Kidney epithelial cell (primary cell): ENCODE measurements at regions not wholly inside any gene's neighbourhood (a gene's known extent, or its start where the extent isn't known, plus 50 kb on each side); places are given as distances from the start of the nearest gene placed in this dataset.

ENCODE experiments used
- DNase-seq: peaks from one replicate; pipeline ENCODE4 v3.0.0-alpha.2; 2010; ENCODE audit warnings: low read depth
- H3K27me3 ChIP-seq: 2 replicates; pipeline ENCODE4 v1.6.0; 2011; ENCODE audit warnings: low read length; ENCODE audit not compliant: control insufficient read depth, insufficient read depth
- H3K36me3 ChIP-seq: 2 replicates; pipeline ENCODE4 v1.5.1; 2011; ENCODE audit warnings: low read length; ENCODE audit not compliant: control insufficient read depth, insufficient read depth
- H3K4me3 ChIP-seq: 2 replicates; pipeline ENCODE4 v1.5.1; 2011; ENCODE audit warnings: low read depth, mild to moderate bottlenecking, control low read depth, low read length
- TF ChIP-seq, protein P1 (sequence below): IDR thresholded peaks from 2 replicates; pipeline ENCODE4 v1.5.1; 2011; ENCODE audit warnings: mild to moderate bottlenecking, moderate library complexity, low read length, control low read depth, inconsistent platforms; ENCODE audit not compliant: insufficient read depth, poor library complexity, severe bottlenecking

DNA sequence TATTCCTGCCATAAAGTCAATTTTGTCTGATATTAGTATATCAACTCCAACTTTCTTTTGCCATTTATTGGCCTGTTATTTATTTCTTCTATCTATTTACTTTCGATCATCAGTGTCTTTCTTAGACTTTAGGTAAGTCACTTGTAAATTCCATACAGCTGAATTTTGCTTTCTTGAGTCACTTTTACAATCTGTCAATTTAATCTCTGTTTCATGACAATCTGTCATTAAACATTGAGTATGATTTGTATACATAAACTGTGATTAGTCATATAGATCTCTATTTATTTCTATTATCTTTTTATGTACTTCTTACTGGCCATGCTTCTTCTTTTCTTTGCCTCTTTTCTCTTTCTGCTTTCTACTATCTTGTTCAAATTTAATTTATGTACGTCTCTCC is 160.1 kb downstream of the TMA16 start:
- Histone ChIP-seq H3K36me3 (no peaks in the 10 kb centered on the region), H3K27me3 (no peaks in the 10 kb centered on the region), H3K4me3 (no peak overlapping the region)
- TF ChIP-seq, protein P1, sequence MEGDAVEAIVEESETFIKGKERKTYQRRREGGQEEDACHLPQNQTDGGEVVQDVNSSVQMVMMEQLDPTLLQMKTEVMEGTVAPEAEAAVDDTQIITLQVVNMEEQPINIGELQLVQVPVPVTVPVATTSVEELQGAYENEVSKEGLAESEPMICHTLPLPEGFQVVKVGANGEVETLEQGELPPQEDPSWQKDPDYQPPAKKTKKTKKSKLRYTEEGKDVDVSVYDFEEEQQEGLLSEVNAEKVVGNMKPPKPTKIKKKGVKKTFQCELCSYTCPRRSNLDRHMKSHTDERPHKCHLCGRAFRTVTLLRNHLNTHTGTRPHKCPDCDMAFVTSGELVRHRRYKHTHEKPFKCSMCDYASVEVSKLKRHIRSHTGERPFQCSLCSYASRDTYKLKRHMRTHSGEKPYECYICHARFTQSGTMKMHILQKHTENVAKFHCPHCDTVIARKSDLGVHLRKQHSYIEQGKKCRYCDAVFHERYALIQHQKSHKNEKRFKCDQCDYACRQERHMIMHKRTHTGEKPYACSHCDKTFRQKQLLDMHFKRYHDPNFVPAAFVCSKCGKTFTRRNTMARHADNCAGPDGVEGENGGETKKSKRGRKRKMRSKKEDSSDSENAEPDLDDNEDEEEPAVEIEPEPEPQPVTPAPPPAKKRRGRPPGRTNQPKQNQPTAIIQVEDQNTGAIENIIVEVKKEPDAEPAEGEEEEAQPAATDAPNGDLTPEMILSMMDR = no peak
- no peak for DNase-seq

DNA sequence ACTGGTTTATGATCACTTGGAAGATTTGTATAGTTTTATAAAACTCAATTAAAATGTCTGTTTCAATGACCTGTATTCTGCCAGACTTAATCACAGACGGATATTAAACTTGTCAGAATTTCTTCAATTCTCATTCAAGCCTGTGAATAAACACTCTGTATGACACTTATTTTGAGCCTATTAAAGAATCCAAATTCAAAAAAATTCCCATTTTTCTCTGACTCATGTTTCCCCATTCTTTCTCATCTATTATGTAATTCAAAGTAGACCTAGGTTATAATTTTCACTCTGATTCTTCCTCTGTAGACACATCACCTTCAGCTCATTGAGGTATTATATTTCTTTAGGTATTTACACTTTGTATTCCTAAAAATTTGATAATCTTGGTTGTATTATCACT is 166.1 kb downstream of the TMA16 start:
- TF ChIP-seq, protein P1 = no peak
- H3K36me3 ChIP-seq = no peaks in the 10 kb centered on the region
- no peaks in the 10 kb centered on the region for H3K27me3 ChIP-seq
- no peak for DNase-seq
- no peak overlapping the region for H3K4me3 ChIP-seq

DNA sequence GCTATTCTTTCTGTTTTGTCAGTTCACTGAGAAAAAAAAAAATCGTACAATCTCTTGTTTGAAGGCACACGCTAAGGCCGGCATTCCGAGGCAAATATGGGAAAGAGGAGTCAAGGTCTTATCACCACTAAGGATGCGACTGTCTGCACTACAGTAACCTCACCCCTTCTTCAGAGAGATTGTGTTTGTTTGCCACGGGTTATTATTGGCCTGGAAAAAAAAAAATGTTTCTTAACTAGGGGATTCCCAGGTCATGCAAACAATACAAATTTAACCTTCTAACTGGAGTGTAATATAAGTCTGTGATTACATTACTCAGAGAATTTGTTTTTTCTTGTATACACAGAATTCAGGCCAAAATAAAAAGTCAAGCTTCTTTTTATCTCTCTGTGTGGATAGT is 168.3 kb downstream of the TMA16 start:
- H3K27me3 ChIP-seq = no peaks in the 10 kb centered on the region
- no peak for DNase-seq
- TF ChIP-seq, protein P1 = no peak
- H3K4me3 ChIP-seq = no peak overlapping the region
- no peaks in the 10 kb centered on the region for H3K36me3 ChIP-seq

DNA sequence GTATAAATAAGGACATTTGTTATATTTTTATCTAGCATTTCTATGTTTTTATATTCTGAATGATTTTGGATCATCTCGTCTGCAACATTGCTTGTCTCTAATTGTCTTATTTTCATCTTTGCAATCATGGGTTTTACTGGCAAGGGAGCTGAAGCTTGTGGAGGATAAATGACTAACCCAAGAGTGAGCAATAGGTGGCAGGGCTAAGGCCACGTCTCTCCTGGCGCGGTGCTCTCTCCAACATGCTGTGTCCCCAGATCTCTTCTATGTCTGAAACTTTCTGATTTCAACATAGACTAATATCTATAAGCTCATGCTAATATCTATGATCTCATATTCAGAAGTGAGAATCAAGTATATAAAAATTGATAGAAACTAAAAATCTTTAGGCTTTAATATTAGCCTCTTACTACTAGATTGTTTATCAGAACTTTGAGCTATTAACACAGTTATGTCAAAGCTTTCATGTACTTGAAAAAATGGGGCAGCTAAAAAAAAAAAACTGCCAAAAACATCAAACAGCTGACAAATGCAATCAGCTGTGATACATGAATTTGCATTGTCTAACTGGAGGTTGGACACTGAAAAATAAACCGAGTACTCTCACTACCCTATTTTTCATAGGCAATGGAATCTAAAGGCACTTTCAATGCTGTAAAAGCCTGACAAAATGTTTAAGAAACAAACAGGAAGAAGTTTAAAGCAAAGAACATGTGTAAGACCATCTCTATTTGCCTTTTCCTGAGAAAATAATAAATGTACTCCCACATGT is 169.2 kb downstream of the TMA16 start:
- Histone ChIP-seq H3K27me3 (no peaks in the 10 kb centered on the region), H3K36me3 (no peaks in the 10 kb centered on the region), H3K4me3 (no peak overlapping the region)
- DNase-seq = no peak
- TF ChIP-seq, protein P1 = no peak

DNA sequence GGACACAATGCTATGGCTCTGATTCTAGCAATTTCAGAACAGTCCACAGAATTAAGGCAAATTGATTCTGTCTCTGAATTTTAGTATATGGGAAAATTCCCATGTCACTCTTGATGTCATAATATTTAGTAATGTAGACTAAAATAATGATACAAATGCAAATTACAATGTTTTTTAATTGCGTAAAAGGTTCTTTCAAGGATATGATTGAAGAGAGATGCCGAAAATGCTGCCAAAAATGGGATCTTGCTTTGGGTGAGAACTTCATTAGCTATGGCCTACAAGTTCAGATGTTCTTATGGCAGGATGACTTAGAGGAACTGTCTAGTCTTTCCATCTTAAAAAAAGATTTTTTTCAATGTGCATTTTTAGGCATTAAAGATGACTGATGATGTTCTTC is 170.6 kb downstream of the TMA16 start:
- DNase-seq = no peak
- Histone ChIP-seq H3K4me3 (no peak overlapping the region), H3K36me3 (no peaks in the 10 kb centered on the region), H3K27me3 (no peaks in the 10 kb centered on the region)
- TF ChIP-seq, protein P1 = no peak

DNA sequence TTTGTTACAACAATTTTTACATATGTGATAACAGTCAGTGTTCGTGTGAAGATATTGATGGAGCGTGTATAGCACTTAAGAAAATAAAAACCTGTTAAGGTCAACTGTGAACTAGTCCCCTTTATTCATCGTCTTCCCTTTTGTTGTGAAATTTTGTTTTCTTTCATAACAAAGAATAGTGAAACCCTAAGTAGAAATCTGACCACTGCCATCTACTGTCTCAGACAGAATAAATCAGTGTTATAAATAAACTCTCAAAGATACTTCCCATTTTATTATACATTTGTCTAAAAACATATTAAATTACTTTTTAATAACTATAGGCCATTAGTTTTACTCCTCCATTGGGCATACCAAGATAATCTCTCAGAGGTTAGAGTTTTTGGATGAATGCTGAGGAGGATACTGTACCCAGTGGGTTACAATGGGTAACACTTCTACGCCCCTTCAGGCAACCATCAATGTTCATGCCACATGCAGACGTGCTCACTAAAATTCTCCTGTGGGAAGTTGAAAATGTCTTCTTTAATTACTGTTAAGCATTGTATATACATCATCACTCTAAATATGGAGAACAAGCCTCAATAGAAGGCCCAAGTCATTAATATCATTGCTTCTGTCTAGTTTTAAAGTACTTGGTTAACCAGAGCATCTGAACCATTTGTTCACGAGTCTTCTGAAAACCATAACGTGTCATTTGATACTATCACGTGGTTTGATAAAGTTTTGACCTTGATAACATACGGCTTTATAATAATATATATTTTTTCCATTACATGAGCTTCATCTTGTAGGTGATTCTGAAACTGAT is 171.2 kb downstream of the TMA16 start:
- no peaks in the 10 kb centered on the region for H3K27me3 ChIP-seq
- no peak overlapping the region for H3K4me3 ChIP-seq

More for the DNA sequence above, 171.2 kb downstream of the TMA16 start:
- DNase-seq = no peak
- H3K36me3 ChIP-seq = no peaks in the 10 kb centered on the region
- TF ChIP-seq, protein P1 = no peak
